Liver (tissue), 8 donors: ENCODE measurements at regions not wholly inside any gene's neighbourhood (a gene's known extent, or its start where the extent isn't known, plus 50 kb on each side); places are given as distances from the start of the nearest gene placed in this dataset.

Experiments used
- DNase-seq: peaks from one replicate; pipeline ENCODE4 v3.0.0-alpha.2; 2017; ENCODE audit warnings: low spot score
- H3K27ac ChIP-seq, 2 donors: one replicate each; pipeline ENCODE4 v1.7.0; 2013; ENCODE audit warnings: inconsistent platforms in 2 of 2, low read length in 2 of 2, control low read depth in 1 of 2, low read depth in 1 of 2, mild to moderate bottlenecking in 1 of 2
- H3K27me3 ChIP-seq, 4 donors: one replicate each; pipeline versions ENCODE4 v1.6.1 to v1.7.0; 2013; ENCODE audit warnings: low read length in 3 of 4, inconsistent platforms in 1 of 4, mild to moderate bottlenecking in 1 of 4, moderate library complexity in 1 of 4; ENCODE audit not compliant: control insufficient read depth in 4 of 4, insufficient read depth in 4 of 4
- H3K36me3 ChIP-seq, 4 donors: one replicate each; pipeline versions ENCODE4 v1.6.1 to v1.7.0; 2013; ENCODE audit warnings: low read length in 3 of 4, mild to moderate bottlenecking in 3 of 4, low read depth in 1 of 4, moderate library complexity in 1 of 4; ENCODE audit not compliant: control insufficient read depth in 4 of 4, insufficient read depth in 3 of 4
- H3K4me1 ChIP-seq, 4 donors: one replicate each; pipeline versions ENCODE4 v1.6.1 to v1.7.0; 2013; ENCODE audit warnings: low read length in 3 of 4, mild to moderate bottlenecking in 3 of 4, moderate library complexity in 1 of 4; ENCODE audit not compliant: control insufficient read depth in 4 of 4, insufficient read depth in 4 of 4
- H3K4me3 ChIP-seq, 3 donors: one replicate each; pipeline versions ENCODE4 v1.6.1 to v1.7.0; 2013; ENCODE audit warnings: low read length in 3 of 3, control low read depth in 1 of 3, low read depth in 1 of 3, mild to moderate bottlenecking in 1 of 3
- H3K9ac ChIP-seq, 2 donors: one replicate each; pipeline ENCODE4 v1.7.0; 2013; ENCODE audit warnings: low read length in 2 of 2, mild to moderate bottlenecking in 2 of 2, moderate library complexity in 2 of 2, control low read depth in 1 of 2, low read depth in 1 of 2
- H3K9me3 ChIP-seq, 4 donors: one replicate each; pipeline versions ENCODE4 v1.6.1 to v1.7.0; 2013; ENCODE audit warnings: low read length in 3 of 4; ENCODE audit not compliant: control insufficient read depth in 4 of 4
- EGR1 ChIP-seq, 2 donors: IDR thresholded peaks; 2 replicates each; pipeline ENCODE4 v1.6.1; 2016 to 2018; ENCODE audit warnings: antibody characterized with exemption in 2 of 2, low read depth in 2 of 2
- FOXA1 ChIP-seq: IDR thresholded peaks from 2 replicates; pipeline ENCODE4 v1.6.1; 2016; ENCODE audit warnings: antibody characterized with exemption
- FOXA2 ChIP-seq: IDR thresholded peaks from 2 replicates; pipeline ENCODE4 v1.6.1; 2016; ENCODE audit warnings: antibody characterized with exemption
- GABPA ChIP-seq, 2 donors: IDR thresholded peaks in 1 of 2; conservative IDR thresholded peaks in 1 of 2; 2 replicates each; pipeline ENCODE4 v1.6.1; 2016; ENCODE audit warnings: antibody characterized with exemption in 2 of 2, mild to moderate bottlenecking in 1 of 2, moderate library complexity in 1 of 2
- HNF4A ChIP-seq, 2 donors: conservative IDR thresholded peaks; 2 replicates each; pipeline ENCODE4 v1.6.1; 2016; ENCODE audit warnings: antibody characterized with exemption in 2 of 2, mild to moderate bottlenecking in 2 of 2
- HNF4G ChIP-seq: IDR thresholded peaks from 2 replicates; pipeline ENCODE4 v1.6.1; 2016; ENCODE audit warnings: antibody characterized with exemption
- JUND ChIP-seq, 2 donors: IDR thresholded peaks; 2 replicates each; pipeline ENCODE4 v1.6.1; 2016; ENCODE audit warnings: antibody characterized with exemption in 2 of 2
- MAX ChIP-seq: IDR thresholded peaks from 2 replicates; pipeline ENCODE4 v1.6.1; 2016; ENCODE audit warnings: antibody characterized with exemption
- NR2F2 ChIP-seq: IDR thresholded peaks from 2 replicates; pipeline ENCODE4 v1.6.1; 2016; ENCODE audit warnings: antibody characterized with exemption
- RAD21 ChIP-seq, 2 donors: IDR thresholded peaks; 2 replicates each; pipeline ENCODE4 v1.6.1; 2016; ENCODE audit warnings: antibody characterized with exemption in 2 of 2, mild to moderate bottlenecking in 2 of 2
- REST ChIP-seq: IDR thresholded peaks from 2 replicates; pipeline ENCODE4 v1.6.1; 2016; ENCODE audit warnings: antibody characterized with exemption, mild to moderate bottlenecking
- RXRA ChIP-seq, 2 donors: IDR thresholded peaks; 2 replicates each; pipeline ENCODE4 v1.6.1; 2017 to 2018; ENCODE audit warnings: antibody characterized with exemption in 2 of 2, mild to moderate bottlenecking in 1 of 2
- SP1 ChIP-seq: IDR thresholded peaks from 2 replicates; pipeline ENCODE4 v1.6.1; 2018; ENCODE audit warnings: antibody characterized with exemption, mild to moderate bottlenecking
- TAF1 ChIP-seq: conservative IDR thresholded peaks from 2 replicates; pipeline ENCODE4 v1.6.1; 2016; ENCODE audit warnings: antibody characterized with exemption, mild to moderate bottlenecking
- YY1 ChIP-seq: IDR thresholded peaks from 2 replicates; pipeline ENCODE4 v1.6.1; 2016; ENCODE audit warnings: antibody characterized with exemption, mild to moderate bottlenecking
- WGBS: extraction: QIAGEN DNeasy Blood & Tissue Kit; methylation state at CpG from one replicate; pipeline ENCODE4 v1.1.7; 2013; 5-methylcytosine and 5-hydroxymethylcytosine counted together
- TF ChIP-seq, protein P1 (sequence below): IDR thresholded peaks from 2 replicates; pipeline ENCODE4 v1.6.1; 2016; ENCODE audit warnings: antibody characterized with exemption
- TF ChIP-seq, protein P2 (sequence below): IDR thresholded peaks from 2 replicates; pipeline ENCODE4 v1.6.1; 2016; ENCODE audit warnings: antibody characterized with exemption
- TF ChIP-seq, protein P3 (sequence below): fragments of 150-350 bp; IDR thresholded peaks from 2 replicates; pipeline ENCODE4 v1.5.1; 2017; ENCODE audit warnings: improper control_type of control experiment, low read depth, low read length; ENCODE audit not compliant: missing input control
- donor health status: healthy.
- donor health status: healthy.
- donor health status: healthy.
- donor health status: healthy.
- donor health status: healthy.

GRCh38 chr1:14326857-14327256 lies 271.6 kb upstream of the KAZN start:
- H3K4me3 ChIP-seq: no peak overlapping the region
- H3K36me3 ChIP-seq: no peaks in the 10 kb centered on the region
- no peaks in the 10 kb centered on the region for H3K4me1 ChIP-seq
- H3K9ac ChIP-seq: no peak overlapping the region
- peaks cover 0 to 4% (median 0%) of the 10 kb centered on the region in 4 donors for H3K27me3 ChIP-seq
- WGBS: 73% methylated on average over 3 of the region's 3 CpGs
- DNase-seq: no peak
- H3K27ac ChIP-seq: no peak overlapping the region
- TF ChIP-seq GABPA (IDR thresholded peaks at IDR 0.05 in 1 of 2, conservative IDR thresholded peaks at IDR 0.05 in 1 of 2) (no peak), HNF4A (conservative IDR thresholded peaks at IDR 0.05) (no peak), HNF4G (no peak), RAD21 (IDR thresholded peaks at IDR 0.05) (no peak), RXRA (IDR thresholded peaks at IDR 0.05) (no peak), MAX (no peak)
- TF ChIP-seq, protein P1, sequence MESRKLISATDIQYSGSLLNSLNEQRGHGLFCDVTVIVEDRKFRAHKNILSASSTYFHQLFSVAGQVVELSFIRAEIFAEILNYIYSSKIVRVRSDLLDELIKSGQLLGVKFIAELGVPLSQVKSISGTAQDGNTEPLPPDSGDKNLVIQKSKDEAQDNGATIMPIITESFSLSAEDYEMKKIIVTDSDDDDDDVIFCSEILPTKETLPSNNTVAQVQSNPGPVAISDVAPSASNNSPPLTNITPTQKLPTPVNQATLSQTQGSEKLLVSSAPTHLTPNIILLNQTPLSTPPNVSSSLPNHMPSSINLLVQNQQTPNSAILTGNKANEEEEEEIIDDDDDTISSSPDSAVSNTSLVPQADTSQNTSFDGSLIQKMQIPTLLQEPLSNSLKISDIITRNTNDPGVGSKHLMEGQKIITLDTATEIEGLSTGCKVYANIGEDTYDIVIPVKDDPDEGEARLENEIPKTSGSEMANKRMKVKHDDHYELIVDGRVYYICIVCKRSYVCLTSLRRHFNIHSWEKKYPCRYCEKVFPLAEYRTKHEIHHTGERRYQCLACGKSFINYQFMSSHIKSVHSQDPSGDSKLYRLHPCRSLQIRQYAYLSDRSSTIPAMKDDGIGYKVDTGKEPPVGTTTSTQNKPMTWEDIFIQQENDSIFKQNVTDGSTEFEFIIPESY: no peak
- H3K9me3 ChIP-seq: peaks cover 0 to 12% (median 8%) of the 10 kb centered on the region in 4 donors

GRCh38 chr1:14328685-14329084 lies 269.8 kb upstream of the KAZN start:
- H3K9me3 ChIP-seq: peaks cover 0 to 10% (median 7%) of the 10 kb centered on the region in 4 donors
- no peak for DNase-seq
- no peaks in the 10 kb centered on the region for H3K4me1 ChIP-seq
- TF ChIP-seq, protein P2, sequence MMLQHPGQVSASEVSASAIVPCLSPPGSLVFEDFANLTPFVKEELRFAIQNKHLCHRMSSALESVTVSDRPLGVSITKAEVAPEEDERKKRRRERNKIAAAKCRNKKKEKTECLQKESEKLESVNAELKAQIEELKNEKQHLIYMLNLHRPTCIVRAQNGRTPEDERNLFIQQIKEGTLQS: no peak
- TF ChIP-seq HNF4G: no peak
- no peak for TF ChIP-seq JUND (IDR thresholded peaks at IDR 0.05)
- TF ChIP-seq TAF1: no peak
- no peak for TF ChIP-seq RAD21 (IDR thresholded peaks at IDR 0.05)
- no peak for TF ChIP-seq GABPA (IDR thresholded peaks at IDR 0.05 in 1 of 2, conservative IDR thresholded peaks at IDR 0.05 in 1 of 2)
- no peak for TF ChIP-seq FOXA1
- TF ChIP-seq, protein P1: no peak
- no peak for TF ChIP-seq EGR1 (IDR thresholded peaks at IDR 0.05; ENCODE audit: low read depth in 2 of 2)
- TF ChIP-seq NR2F2: no peak
- TF ChIP-seq SP1: no peak
- TF ChIP-seq MAX: no peak
- no peak for TF ChIP-seq REST
- no peak for TF ChIP-seq FOXA2
- no peak for TF ChIP-seq YY1
- TF ChIP-seq HNF4A (conservative IDR thresholded peaks at IDR 0.05): no peak
- TF ChIP-seq RXRA (IDR thresholded peaks at IDR 0.05): no peak
- TF ChIP-seq, protein P3, sequence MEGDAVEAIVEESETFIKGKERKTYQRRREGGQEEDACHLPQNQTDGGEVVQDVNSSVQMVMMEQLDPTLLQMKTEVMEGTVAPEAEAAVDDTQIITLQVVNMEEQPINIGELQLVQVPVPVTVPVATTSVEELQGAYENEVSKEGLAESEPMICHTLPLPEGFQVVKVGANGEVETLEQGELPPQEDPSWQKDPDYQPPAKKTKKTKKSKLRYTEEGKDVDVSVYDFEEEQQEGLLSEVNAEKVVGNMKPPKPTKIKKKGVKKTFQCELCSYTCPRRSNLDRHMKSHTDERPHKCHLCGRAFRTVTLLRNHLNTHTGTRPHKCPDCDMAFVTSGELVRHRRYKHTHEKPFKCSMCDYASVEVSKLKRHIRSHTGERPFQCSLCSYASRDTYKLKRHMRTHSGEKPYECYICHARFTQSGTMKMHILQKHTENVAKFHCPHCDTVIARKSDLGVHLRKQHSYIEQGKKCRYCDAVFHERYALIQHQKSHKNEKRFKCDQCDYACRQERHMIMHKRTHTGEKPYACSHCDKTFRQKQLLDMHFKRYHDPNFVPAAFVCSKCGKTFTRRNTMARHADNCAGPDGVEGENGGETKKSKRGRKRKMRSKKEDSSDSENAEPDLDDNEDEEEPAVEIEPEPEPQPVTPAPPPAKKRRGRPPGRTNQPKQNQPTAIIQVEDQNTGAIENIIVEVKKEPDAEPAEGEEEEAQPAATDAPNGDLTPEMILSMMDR: no peak
- H3K36me3 ChIP-seq: no peaks in the 10 kb centered on the region
- H3K27ac ChIP-seq: no peak overlapping the region
- no peak overlapping the region for H3K9ac ChIP-seq
- H3K4me3 ChIP-seq: no peak overlapping the region
- peaks cover 0 to 4% (median 0%) of the 10 kb centered on the region in 4 donors for H3K27me3 ChIP-seq
